ENCODE measurements at regions not wholly inside any gene's neighbourhood (a gene's known extent, or its start where the extent isn't known, plus 50 kb on each side); places are given as distances from the start of the nearest gene placed in this dataset.

GRCh38 chr6:85237478-85237877 is 212.4 kb upstream of the NT5E start:
- TF ChIP-seq YY1 (tag by site-specific recombination; IDR thresholded peaks at IDR 0.05) = no peak
- TF ChIP-seq CTCF (tag by site-specific recombination; IDR thresholded peaks at IDR 0.05) = no peak
- TF ChIP-seq ZNF449 (tag by site-specific recombination; IDR thresholded peaks at IDR 0.05) = no peak
- TF ChIP-seq ZSCAN4 (tag by site-specific recombination; IDR thresholded peaks at IDR 0.05) = no peak
- TF ChIP-seq PBX3 (CRISPR knock-in tag; IDR thresholded peaks at IDR 0.05) = no peak
- TF ChIP-seq ZNF629 (tag by site-specific recombination; IDR thresholded peaks at IDR 0.05) = no peak
- no peak for TF ChIP-seq ZNF423 (tag by site-specific recombination; IDR thresholded peaks at IDR 0.05)
- no peak for TF ChIP-seq ZNF561 (tag by site-specific recombination; IDR thresholded peaks at IDR 0.05; ENCODE audit: borderline replicate concordance)
- TF ChIP-seq KLF16 (tag by site-specific recombination; IDR thresholded peaks at IDR 0.05) = no peak
- TF ChIP-seq ELK4 (IDR thresholded peaks at IDR 0.05; ENCODE audit: borderline replicate concordance, low read depth, low read length) = no peak
- TF ChIP-seq ZNF692 (tag by site-specific recombination; IDR thresholded peaks at IDR 0.05) = no peak
- TF ChIP-seq ZNF366 (tag by site-specific recombination; conservative IDR thresholded peaks at IDR 0.05) = no peak
- TF ChIP-seq ZNF18 (tag by site-specific recombination; IDR thresholded peaks at IDR 0.05) = no peak
